HK-2 (cell line): ENCODE measurements at regions not wholly inside any gene's neighbourhood (a gene's known extent, or its start where the extent isn't known, plus 50 kb on each side); places are given as distances from the start of the nearest gene placed in this dataset.

Experiments used
- DNase-seq: peaks from one replicate; pipeline ENCODE4 v3.0.0-alpha.2; 2018; ENCODE audit not compliant: unreplicated experiment

DNA sequence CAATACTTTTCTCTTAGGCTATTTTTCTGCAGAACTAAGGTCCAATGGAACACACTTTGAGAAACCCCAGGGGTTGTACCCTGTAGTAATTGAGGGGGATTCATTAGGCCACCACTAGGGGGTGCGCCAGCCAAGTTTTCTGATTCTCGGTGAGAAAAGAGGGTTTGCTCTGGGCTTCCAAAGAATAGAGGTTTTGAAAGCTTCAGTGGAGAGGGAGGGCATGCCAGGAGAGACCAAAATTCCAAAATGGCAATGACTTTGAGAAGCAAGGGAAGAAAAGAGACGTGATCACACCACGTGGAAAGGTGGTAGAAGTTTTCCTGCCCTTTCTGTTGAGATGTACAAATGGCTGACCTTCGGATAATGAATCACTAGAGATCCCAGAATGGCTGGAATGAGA, 323.3 kb downstream of the RPS6KC1 start:
- peak; percentile 79 for DNase-seq

DNA sequence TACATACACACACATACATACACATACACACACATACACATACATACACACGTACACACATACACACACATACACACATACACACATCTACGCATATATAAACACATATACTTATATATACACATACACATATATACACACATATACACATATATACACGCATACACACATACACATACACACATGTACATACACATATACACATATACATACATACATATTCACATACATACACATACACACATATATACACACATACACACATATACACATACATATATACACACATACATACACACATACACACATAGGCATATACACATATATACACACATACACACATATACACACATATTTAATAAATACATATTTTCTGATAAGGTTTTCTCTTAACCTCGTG, 324.0 kb downstream of the RPS6KC1 start:
- no peak for DNase-seq

DNA sequence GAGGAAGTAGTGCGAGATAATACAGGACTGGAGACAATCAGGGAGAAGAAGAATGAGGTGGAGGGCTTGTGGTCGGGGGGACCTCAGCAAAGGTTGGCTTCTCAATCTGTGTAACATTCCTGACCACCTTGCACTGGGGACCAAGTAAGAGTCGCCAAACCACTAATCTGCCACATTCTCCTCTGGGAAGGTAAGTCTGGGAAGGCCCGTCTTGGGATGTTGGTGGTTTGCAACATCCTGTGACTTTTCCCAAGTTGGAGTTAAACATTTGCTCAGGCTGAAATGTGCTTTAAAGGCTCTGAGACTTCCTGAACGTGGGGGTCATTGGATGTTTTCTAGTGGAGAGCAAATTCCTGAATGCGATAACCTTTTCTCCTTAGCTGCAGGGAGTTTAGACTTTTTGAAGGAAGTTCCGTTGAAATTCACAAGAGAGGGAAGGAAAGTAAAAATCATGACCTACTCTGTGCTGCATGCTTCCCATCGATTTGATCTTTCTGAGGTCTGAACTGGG, 325.9 kb downstream of the RPS6KC1 start:
- peak; percentile 76 for DNase-seq

DNA sequence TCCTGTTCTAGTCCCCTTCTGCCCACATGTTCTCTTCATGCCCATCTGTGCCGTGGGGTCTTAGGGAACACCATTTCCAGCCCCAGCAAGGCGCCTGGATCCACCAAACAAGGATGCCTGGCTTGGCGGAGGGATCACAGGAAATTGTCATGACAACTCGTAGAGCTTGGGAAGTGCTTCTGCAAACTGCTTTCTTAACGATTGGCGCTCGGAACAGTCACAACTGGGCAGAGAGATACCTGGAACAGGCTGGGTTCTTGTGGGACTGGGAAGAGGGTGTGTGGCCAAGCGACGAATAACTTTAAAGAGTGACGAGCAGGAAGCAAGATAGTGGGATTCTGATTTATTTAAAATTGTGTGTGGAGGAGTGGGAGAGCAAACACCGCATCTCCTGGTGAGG, 329.8 kb downstream of the RPS6KC1 start:
- no peak for DNase-seq

DNA sequence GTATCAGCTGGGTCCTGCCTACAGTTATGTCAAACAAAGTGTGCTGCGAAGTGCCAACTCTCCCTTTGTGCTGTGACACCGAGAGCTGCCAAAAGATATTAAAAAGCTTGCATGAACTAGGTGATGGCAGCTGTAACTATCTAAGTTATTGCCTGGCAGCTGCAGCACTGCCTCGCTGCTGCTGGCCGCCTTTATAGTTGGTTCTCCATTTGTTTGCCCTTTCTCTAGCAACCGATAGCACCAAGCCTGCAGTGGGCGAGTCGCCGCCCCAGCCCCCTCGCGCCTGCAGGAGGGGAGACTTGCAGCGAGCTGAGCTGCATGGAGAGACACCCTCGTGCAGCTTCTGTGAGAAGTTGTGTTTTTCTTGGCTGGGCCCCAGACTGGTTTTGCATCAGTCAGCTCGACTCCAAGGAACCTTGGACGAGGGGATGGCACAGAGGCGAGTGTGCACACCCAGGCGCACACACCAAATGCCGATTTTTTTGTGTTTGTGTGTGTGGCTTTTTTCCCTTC, 330.6 kb downstream of the RPS6KC1 start:
- no peak for DNase-seq

DNA sequence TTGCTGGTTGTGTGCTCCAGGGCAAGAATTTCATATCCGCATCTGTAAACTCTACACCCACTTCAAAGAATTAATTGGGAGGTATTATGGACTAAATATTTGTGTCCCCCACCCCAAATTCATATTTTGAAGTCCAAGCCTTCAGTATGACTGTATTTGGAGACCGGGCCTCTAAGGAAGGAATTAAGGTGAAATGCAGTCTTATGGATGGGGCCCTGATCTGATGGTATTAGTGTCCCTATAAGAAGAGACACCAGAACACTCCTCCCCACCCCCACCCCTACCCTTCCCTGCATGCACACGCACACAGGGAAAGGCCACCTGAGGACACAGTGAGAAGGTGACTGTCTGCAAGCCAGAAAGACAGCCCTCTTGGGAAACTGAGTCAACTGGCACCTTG, 332.4 kb downstream of the RPS6KC1 start:
- DNase-seq = no peak

DNA sequence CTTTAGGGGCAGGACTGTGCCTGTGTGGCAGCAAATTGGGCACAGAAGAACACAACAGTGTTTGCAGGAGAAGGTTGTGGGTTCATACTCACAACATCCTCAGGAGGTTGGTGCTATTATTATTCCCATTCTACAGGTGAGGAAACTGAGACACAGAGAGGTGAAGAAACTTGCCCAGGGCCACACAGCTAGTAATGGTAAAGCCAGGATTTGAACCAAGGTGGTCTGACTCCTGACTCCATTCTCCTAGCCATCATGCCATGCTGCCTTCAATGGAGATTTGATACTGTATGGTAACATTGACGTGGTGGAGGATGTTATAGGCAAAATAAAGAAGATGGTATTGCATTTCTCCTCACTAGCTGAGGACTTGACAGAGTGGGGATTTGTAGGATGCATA, 334.2 kb downstream of the RPS6KC1 start:
- no peak for DNase-seq

DNA sequence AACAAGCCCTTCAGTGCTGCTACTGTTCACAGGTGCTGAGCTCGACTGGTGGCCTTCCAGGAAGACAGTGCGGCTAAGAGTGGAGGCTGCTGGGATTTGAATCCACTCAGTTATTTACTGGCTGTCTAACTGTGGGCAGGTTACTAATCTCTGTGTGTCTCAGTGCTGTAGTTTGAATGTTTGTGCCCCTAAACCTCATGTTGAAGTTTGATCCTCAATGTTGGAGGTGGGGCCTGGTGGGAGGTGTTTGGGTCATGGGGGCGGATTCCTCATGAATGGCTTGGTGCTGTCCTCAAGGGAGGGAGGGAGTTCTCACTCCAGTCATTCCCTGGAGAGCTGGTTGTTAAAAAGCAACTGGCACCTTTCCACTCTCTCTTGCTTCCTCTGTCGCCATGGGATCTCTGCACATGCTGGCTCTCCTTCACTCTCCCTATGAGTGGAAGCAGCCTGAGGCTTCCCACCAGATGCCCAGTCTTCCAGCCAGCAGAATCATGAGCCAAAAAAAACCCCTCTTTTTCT, 334.8 kb downstream of the RPS6KC1 start:
- DNase-seq = no peak

DNA sequence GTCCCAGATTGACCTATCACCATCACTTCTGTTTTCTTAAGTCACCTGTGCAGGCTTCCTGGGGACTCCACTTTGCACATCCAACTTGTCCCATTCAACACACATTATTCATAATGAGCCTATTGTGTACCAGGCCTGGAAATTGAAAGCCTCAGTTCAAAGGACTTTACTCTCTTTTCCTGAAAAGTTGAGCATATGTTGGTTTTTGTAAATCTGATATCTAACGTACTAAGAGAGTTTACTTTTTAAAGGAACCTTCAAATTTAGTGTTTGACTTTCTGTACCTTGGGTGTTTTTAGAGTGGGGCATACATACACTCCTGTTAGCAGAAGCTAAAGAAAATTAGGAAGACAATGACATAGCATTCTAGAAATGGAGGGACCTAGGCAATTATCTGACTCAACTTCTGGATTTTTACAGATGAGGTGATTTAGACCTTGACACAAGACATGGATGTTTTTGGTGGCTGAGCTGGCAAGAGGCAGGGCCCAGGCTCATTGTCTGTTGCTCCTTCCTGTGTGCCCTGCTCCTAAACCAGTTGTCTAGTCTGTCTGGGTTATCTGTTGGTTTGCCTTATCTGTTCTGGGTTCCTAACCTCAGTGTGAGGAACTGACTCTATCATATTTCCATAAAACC, 336.5 kb downstream of the RPS6KC1 start:
- no peak for DNase-seq

DNA sequence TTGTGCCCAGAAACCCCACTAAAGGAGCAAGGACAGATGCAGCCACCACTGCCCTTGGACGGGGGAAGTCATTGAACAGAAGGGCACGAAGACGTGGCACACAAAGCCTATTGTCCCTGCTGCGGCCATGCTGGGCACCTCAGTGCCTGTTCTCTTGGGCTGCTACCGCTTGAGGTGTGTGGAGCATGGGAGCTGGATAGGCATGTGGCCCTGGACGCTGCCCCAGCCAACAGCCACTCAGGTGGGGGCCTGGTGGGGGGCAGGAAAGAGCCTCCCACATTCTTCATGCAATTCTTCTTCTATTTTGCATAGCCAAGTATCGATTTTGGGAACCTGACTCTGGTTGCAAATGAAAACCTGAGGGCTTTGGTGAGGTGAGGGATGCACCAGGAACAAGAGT, 337.2 kb downstream of the RPS6KC1 start:
- DNase-seq = no peak

DNA sequence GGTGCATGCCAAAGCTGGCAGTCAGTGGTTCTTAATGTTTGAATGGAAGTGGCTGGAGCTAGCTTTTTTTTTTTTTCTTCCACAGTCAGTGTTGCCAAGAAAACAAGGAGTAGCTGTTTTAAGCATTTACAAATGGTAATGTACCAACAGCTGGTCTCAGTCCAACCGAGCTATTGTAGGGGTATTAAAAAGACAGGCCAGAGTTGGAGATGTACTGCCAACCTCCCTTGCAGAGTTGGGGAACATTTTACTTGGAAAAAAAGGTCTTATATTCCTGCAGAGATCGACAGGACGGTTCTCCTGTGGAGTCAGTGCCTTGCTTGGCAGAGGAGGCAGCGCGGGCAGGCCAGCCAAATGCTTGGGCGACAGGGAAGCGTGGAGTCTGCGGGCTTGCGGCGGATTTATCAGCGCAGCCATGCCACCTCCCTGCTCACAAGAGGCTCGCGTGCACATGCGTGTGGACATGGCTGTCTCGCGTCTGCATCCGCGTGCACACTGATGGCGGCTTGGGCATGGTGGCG, 338.1 kb downstream of the RPS6KC1 start:
- no peak for DNase-seq

DNA sequence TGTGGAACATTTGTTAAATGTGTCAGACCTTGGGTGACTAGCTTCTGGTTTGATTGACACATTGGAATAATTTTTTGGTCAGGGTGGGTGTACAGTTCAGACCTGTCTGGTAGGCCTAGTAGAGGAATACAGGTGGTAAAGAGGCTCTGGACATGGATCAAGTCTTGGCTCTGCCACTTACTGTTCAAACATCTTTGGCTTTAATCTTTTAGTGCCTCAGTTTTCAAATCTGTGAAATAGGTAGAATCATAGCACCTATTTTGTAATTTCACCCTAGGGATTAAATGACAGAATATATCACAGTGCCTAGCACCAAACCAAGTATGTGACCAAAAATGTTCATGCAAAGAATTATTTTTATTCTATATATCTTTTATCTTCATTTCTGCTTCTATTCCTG, 340.4 kb downstream of the RPS6KC1 start:
- no peak for DNase-seq

DNA sequence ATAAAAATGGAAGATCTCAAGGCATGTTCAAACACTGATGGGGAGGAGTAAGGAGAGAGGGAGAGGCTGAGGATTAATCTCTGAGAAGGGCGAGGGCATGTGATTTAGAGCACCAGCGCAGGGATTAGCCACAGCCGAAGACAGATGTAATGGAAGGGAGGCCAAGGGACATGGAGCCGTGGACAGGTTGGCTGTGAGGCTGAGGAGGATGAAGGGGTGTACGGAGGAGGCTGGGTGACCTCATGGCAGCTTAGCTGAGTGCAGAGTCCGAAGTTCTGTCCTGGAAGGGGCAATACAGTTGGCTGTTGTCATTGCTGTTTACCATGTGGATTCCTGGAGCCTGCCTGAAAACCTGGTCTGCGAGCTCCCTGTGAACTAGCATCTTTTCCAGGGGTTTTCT, 342.8 kb downstream of the RPS6KC1 start:
- no peak for DNase-seq

DNA sequence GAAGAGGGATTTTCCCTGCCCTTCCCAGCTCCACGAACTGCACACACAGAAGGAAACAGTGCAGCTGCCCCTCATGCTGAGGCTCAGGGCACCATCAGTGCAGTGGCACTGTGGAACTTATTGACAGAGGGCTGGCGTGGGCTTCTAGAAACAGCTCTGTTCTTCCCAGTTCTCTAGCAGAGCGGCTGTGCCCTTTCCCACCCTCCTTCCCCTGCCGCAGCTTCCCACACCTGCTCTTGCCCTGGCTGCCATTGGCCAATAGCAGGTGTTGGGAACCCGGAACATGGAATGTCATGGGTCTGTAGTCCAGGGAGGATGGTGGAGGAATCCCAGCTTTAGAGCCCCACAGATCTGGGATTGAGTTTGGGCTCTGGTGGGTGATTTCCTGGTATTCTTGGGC, 343.8 kb downstream of the RPS6KC1 start:
- DNase-seq = no peak

DNA sequence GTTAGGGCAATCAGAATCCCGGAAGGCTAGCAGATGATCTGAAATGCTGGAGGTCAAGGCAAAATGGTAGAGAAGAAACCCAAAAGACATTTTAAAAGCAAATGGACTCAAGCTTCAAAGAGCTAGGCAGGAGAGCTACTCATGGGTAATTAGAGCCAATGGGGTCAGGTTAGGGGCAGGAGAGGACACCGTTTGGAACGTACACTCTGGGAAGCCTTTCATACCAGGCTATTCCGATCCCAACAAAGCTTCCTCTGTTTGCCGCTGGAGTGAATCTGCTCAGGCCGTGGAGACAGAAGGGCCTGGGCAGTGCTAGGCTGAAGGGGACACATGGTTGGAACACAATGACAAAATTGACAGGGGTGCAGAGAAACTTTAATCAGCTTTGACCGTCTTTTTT, 346.6 kb downstream of the RPS6KC1 start:
- no peak for DNase-seq

DNA sequence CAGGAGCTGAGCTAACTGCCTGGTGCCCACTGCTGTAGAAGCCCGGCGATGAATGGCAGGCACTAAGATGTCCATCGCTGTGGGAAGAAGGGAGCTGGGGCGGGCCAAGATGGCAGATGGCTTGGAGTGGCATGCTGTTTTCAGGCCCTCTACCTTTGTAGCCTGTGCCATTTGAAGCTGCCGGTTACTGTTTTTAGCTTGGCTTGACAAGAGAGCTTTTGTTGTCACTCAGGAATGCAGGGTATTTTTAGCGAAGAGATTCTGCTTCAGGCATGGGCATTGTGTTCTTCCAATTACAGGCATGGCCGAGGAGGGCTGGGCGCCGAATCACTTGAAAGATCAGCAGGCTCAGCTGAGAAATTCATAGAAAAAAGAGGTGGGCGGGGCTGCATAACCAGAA, 348.7 kb downstream of the RPS6KC1 start:
- DNase-seq = peak; percentile 20

DNA sequence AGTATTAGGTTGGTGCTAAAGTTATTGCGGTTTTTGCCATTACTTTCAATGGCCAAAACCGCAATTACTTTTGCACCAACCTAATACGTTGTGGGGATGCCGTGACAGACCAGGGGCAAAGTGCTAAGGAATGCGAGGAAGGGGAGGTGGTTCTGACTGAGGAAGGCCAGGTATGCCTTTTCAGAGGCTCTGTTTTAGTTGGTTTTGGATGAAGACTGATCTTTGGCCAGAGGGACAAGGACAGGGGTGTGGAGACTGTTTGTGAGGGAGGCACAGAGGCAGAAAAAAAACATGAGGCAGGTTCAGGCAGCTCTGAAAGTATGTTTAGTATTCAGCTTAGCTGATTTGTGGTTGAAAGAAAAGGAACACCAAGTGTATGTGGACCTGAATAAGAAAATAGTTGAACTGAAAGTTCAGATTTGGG, 358.2 kb downstream of the RPS6KC1 start:
- no peak for DNase-seq

DNA sequence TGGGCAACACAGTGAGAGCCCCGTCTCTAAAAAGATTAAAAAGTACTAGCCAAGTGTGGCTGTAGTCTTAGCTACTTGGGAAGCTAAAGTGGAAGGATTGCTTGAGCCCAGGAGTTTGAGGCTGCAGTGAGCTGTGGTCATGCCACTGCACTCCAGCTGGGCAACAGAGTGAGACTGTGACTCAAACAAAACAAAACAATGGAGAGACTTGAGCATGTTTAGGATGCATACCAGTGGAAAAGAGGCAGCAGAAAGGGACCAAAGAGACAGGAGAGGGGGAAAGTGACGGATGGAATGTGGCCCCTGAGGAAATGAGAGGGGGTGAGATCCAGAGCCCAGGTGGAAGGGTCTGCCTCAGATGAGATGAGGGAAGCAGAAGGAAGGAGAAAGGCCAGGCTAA, 358.9 kb downstream of the RPS6KC1 start:
- DNase-seq = peak; percentile 22

DNA sequence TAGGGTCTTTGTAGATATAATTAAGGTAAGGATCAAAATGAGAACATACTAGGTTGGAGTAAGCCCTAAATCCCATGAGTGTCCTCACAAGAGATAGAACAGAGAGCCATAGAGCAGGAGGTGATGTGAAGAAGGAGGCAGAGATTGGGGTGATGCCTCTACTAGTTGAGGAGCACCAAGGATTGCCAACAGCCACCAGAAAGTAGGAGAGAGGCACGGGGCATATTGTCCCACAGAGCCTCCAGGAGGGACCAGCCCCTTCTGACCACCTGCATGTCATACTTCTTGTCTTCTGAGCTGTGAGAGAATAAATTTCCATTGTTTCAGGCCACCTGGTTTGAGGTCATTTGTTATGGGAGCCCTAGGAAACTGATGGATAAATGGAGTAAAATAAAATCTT, 363.3 kb downstream of the RPS6KC1 start:
- no peak for DNase-seq

DNA sequence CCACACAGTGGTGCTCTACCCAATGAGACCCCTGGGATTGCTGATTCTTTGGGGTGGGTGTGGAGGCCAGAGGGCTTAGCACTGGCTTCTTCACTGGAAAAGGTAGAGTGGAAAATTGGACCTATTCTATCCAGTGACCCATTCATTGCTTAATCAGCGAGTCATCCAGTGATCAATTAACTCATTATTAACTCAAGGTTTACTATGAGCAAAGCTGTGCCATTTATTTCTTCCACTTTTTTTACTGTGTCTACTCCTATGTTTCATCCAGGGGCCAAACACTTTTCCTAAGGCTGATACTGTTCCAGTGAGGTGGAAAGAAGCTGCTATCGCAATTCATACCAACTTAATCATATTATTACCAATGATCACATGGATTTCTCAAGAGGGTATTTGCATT, 363.9 kb downstream of the RPS6KC1 start:
- no peak for DNase-seq

DNA sequence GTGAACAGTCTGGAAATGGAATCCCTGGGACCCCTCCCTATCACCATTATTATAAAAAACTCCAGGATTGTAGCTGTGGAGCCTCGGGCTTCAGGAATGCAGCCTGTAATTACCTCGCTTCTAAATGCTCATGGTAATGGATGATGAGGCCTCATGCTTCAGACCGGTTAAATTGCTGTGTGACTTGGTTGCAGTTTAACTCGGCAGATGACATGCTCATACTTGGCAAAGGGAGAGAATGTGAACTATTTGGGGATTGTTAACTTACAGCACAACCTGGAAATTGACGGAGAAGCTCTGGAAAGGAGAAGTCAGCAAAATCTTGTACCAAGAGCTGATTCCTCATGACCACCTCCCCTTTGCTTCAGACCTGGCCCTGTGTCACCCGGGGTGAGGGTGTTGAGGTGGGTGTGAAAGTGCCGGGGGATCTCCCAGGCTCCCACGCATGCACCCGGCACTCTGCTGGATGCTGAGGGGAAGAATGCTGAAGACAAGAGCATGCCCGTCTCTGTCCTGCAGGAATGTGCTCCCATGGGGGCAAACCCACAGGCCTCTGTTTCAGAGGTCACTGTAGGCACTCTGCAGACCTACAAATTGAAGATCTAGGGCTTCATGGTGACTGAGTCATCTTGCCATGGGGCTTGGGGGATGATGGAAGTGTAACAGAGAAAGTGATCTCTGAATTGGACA, 364.8 kb downstream of the RPS6KC1 start:
- peak; percentile 77 for DNase-seq

DNA sequence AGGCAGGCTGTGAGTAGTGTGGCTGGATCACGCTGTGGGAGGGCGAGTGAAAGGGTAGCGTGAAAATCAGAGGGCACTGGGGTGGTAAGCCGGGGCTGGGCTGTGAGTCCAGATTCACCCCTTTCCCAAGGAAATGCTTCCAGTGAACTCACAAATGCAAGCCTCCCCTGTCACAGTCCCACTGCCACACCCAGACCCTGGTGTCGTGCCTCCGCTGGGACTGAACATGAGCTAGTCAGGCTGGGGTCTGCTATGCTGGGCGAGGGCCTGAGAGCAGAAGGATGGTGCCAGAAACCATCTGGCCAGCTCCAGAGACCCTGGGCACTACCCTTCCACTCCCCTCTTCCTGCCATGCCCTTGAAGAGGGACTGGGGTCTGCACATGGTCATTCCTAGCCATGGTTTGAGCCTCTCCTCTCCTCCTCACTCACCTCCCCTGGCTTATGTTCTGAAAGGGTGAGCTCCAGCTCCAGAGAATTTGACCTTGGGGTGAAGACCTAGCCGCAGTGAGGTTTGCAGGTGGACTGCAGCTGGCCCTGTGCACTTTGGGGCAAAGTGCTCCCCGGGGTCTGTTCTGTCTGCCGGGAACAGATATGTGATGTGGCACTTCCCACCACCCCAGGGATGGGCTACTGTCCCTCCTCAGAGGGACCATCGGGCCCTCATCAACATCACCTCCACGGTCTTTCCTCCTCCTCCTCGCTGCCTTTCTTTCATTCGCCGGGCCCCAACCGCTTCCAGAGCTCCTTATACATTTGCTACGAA, 365.6 kb downstream of the RPS6KC1 start:
- peak; percentile 17 for DNase-seq
